ENCODE measurements at regions not wholly inside any gene's neighbourhood (a gene's known extent, or its start where the extent isn't known, plus 50 kb on each side); places are given as distances from the start of the nearest gene placed in this dataset.

- TF ChIP-seq CTCF (IDR thresholded peaks at IDR 0.05; ENCODE audit: extremely low read depth in 1 of 2, insufficient read depth in 1 of 2, low read depth in 1 of 2, low read length in 2 of 2) (no peak), POLR2A (IDR thresholded peaks at IDR 0.05; ENCODE audit: low read depth, low read length) (no peak), POLR2AphosphoS5 (IDR thresholded peaks at IDR 0.05; ENCODE audit: insufficient read depth, low read depth, low read length) (no peak), EZH2 (IDR thresholded peaks at IDR 0.05; ENCODE audit: borderline replicate concordance, low read depth, low read length, severe bottlenecking) (no peak), JUN (IDR thresholded peaks at IDR 0.05; ENCODE audit: borderline replicate concordance, insufficient read depth, insufficient read length, low read depth) (no peak)
Observed at GRCh38 chr7:70881167-70881847, 250.6 kb upstream of the GALNT17 start.
